GM23338 (cell line): ENCODE measurements at regions not wholly inside any gene's neighbourhood (a gene's known extent, or its start where the extent isn't known, plus 50 kb on each side); places are given as distances from the start of the nearest gene placed in this dataset.

Source experiments
- ATAC-seq: fragments of 200-7000 bp; cut with Tn5 transposase; 3 replicates; pipeline ENCODE4 v1.9.1; 2020
- DNase-seq: peaks from one replicate; pipeline ENCODE4 v3.0.0-alpha.2; 2015; ENCODE audit warnings: low spot score
- H2AFZ ChIP-seq: fragments of 200-600 bp; sonication (generic); 2 replicates; pipeline ENCODE4 v1.8.0; 2016; ENCODE audit warnings: antibody characterized with exemption, mild to moderate bottlenecking, moderate library complexity
- H3F3A ChIP-seq: fragments of 200-600 bp; sonication (generic); replicated peaks from 2 replicates; pipeline ENCODE4 v1.8.0; 2017; ENCODE audit warnings: antibody characterized with exemption, mixed run types, low read depth
- H3K27ac ChIP-seq: fragments of 200-600 bp; sonication (generic); 2 replicates; pipeline ENCODE4 v1.6.1; 2016; ENCODE audit warnings: low read depth
- H3K27me3 ChIP-seq: fragments of 200-600 bp; sonication (generic); 2 replicates; pipeline ENCODE4 v1.8.0; 2016; ENCODE audit warnings: mild to moderate bottlenecking, mixed run types, moderate library complexity; ENCODE audit not compliant: insufficient read depth
- H3K36me3 ChIP-seq: fragments of 200-600 bp; sonication (generic); 2 replicates; pipeline ENCODE4 v1.8.0; 2016; ENCODE audit warnings: mild to moderate bottlenecking; ENCODE audit not compliant: insufficient read depth
- H3K4me1 ChIP-seq: fragments of 200-600 bp; sonication (generic); 2 replicates; pipeline ENCODE4 v1.8.0; 2016; ENCODE audit warnings: mild to moderate bottlenecking, moderate library complexity; ENCODE audit not compliant: insufficient read depth
- H3K4me2 ChIP-seq: fragments of 200-600 bp; sonication (generic); 2 replicates; pipeline ENCODE4 v1.7.1; 2017; ENCODE audit warnings: mixed run types
- H3K4me3 ChIP-seq: fragments of 200-600 bp; sonication (generic); 2 replicates; pipeline ENCODE4 v1.6.1; 2016; ENCODE audit warnings: mixed run types
- H3K79me2 ChIP-seq: fragments of 200-600 bp; sonication (generic); replicated peaks from 2 replicates; pipeline ENCODE4 v1.8.0; 2017; ENCODE audit warnings: mild to moderate bottlenecking; ENCODE audit not compliant: insufficient read depth
- H3K9me2 ChIP-seq: fragments of 200-600 bp; sonication (generic); 2 replicates; pipeline ENCODE4 v1.8.0; 2017; ENCODE audit not compliant: insufficient read depth
- H4K20me1 ChIP-seq: fragments of 200-600 bp; sonication (generic); replicated peaks from 2 replicates; pipeline ENCODE4 v1.8.0; 2017; ENCODE audit warnings: mild to moderate bottlenecking; ENCODE audit not compliant: insufficient read depth
- H3K27ac Mint-ChIP-seq: 2 replicates; pipeline ENCODE4 v1.8.0; 2020; ENCODE audit warnings: inconsistent platforms, mild to moderate bottlenecking, moderate library complexity, mixed read lengths
- H3K27me3 Mint-ChIP-seq: 3 replicates; pipeline ENCODE4 v1.8.0; 2022; ENCODE audit warnings: low read depth, mild to moderate bottlenecking, moderate library complexity, mixed read lengths, inconsistent platforms; ENCODE audit not compliant: insufficient read depth, poor library complexity
- H3K36me3 Mint-ChIP-seq: 3 replicates; pipeline ENCODE4 v1.8.0; 2021; ENCODE audit warnings: low read depth, mild to moderate bottlenecking, inconsistent platforms, moderate library complexity, mixed read lengths
- H3K4me1 Mint-ChIP-seq: 3 replicates; pipeline ENCODE4 v1.8.0; 2020; ENCODE audit warnings: mild to moderate bottlenecking, inconsistent platforms, mixed read lengths
- H3K4me3 Mint-ChIP-seq: 3 replicates; pipeline ENCODE4 v1.8.0; 2021; ENCODE audit warnings: moderate library complexity, mild to moderate bottlenecking, inconsistent platforms, mixed read lengths
- H3K9me3 Mint-ChIP-seq: 3 replicates; pipeline ENCODE4 v1.8.0; 2020; ENCODE audit warnings: moderate library complexity, mild to moderate bottlenecking, inconsistent platforms, mixed read lengths
- CREB1 ChIP-seq: fragments of 250-450 bp; sonication (Bioruptor Pico); IDR thresholded peaks from 2 replicates; pipeline ENCODE4 v1.5.0; 2020; ENCODE audit warnings: low read depth, mild to moderate bottlenecking, moderate library complexity
- CTCF ChIP-seq, 2 experiments: fragments of 200-600 bp in 1 of 2; sonication (generic) in 1 of 2; conservative IDR thresholded peaks; 2 replicates each; pipeline versions ENCODE4 v1.5.1 to v1.6.1; 2016 to 2017; ENCODE audit warnings: antibody characterized with exemption in 2 of 2, low read depth in 2 of 2, mild to moderate bottlenecking in 2 of 2, moderate library complexity in 1 of 2
- ETS1 ChIP-seq: IDR thresholded peaks from 2 replicates; pipeline ENCODE4 v1.6.1; 2016; ENCODE audit warnings: antibody characterized with exemption
- EZH2 ChIP-seq: fragments of 200-600 bp; sonication (generic); IDR thresholded peaks from one replicate; pipeline ENCODE4 v1.8.0; 2017; ENCODE audit warnings: antibody characterized with exemption, mild to moderate bottlenecking, low read depth; ENCODE audit not compliant: unreplicated experiment
- EZH2phosphoT487 ChIP-seq: fragments of 200-600 bp; sonication (generic); IDR thresholded peaks from one replicate; pipeline ENCODE4 v1.8.1; 2018; ENCODE audit warnings: antibody characterized with exemption; ENCODE audit not compliant: unreplicated experiment
- JUNB ChIP-seq: IDR thresholded peaks from one replicate; pipeline ENCODE4 v1.6.1; 2016; ENCODE audit warnings: antibody characterized with exemption; ENCODE audit not compliant: unreplicated experiment
- NANOG ChIP-seq: IDR thresholded peaks from 2 replicates; pipeline ENCODE4 v1.6.1; 2016; ENCODE audit warnings: antibody characterized with exemption, borderline replicate concordance
- POLR2AphosphoS5 ChIP-seq: IDR thresholded peaks from 2 replicates; pipeline ENCODE4 v1.6.1; 2016; ENCODE audit warnings: antibody characterized with exemption, low read depth
- REST ChIP-seq: IDR thresholded peaks from one replicate; pipeline ENCODE4 v1.6.1; 2018; ENCODE audit warnings: antibody characterized with exemption; ENCODE audit not compliant: unreplicated experiment
- STAT1 ChIP-seq: IDR thresholded peaks from one replicate; pipeline ENCODE4 v1.6.1; 2016; ENCODE audit warnings: antibody characterized with exemption; ENCODE audit not compliant: unreplicated experiment
- ZNF114 ChIP-seq: fragments of 250-450 bp; sonication (Bioruptor Pico); IDR thresholded peaks from 2 replicates; pipeline ENCODE4 v1.5.0; 2020; ENCODE audit warnings: mild to moderate bottlenecking, moderate library complexity
- ZNF331 ChIP-seq: fragments of 250-450 bp; sonication (Bioruptor Pico); IDR thresholded peaks from 2 replicates; pipeline ENCODE4 v1.5.0; 2020; ENCODE audit warnings: low read depth, mild to moderate bottlenecking, moderate library complexity
- ZNF462 ChIP-seq: fragments of 250-450 bp; sonication (Bioruptor Pico); IDR thresholded peaks from 2 replicates; pipeline ENCODE4 v1.5.0; 2020; ENCODE audit warnings: mild to moderate bottlenecking, moderate library complexity

- TF ChIP-seq NANOG (no peak), ETS1 (no peak), ZNF462 (CRISPR knock-in tag) (no peak), CTCF (conservative IDR thresholded peaks at IDR 0.05; ENCODE audit: low read depth in 2 of 2) (no peak), CREB1 (CRISPR knock-in tag) (no peak), JUNB (no peak), EZH2phosphoT487 (no peak), POLR2AphosphoS5 (no peak), ZNF114 (CRISPR knock-in tag) (no peak), STAT1 (no peak), EZH2 (no peak), REST (no peak), ZNF331 (CRISPR knock-in tag) (no peak)
- Histone ChIP-seq H3F3A (no peaks in the 10 kb centered on the region), H3K4me2 (no peak overlapping the region), H3K9me2 (0 out of 2 replicates have a peak, but pooled peaks cover 7% of the 10 kb centered on the region), H3K4me1 (no peaks in the 10 kb centered on the region), H3K4me3 (no peak overlapping the region), H3K27ac (no peak overlapping the region), H4K20me1 (no peaks in the 10 kb centered on the region), H2AFZ (no peak overlapping the region), H3K27me3 (no peaks in the 10 kb centered on the region), H3K36me3 (no peaks in the 10 kb centered on the region), H3K79me2 (no peaks in the 10 kb centered on the region)
- Mint-ChIP-seq H3K27me3 (no peaks in the 10 kb centered on the region), H3K36me3 (peaks cover 7% of the 10 kb centered on the region; the same call in 1 of the 3 replicates), H3K4me1 (no peaks in the 10 kb centered on the region), H3K27ac (no peak overlapping the region), H3K9me3 (peaks cover 13% of the 10 kb centered on the region), H3K4me3 (no peak overlapping the region)
- DNase-seq (no peak), ATAC-seq (no peak)
These were observed 1564.5 kb upstream of the PCDH10 start for GRCh38 chr4:131584587-131584986.
